Activated CD4-positive, alpha-beta T cell treated with anti-CD3 and anti-CD28 coated beads for 24 hours (primary cell): ENCODE measurements at regions not wholly inside any gene's neighbourhood (a gene's known extent, or its start where the extent isn't known, plus 50 kb on each side); places are given as distances from the start of the nearest gene placed in this dataset.

Experiments
- DNase-seq, 2 donors: peaks; one replicate each; pipeline ENCODE4 v3.0.0-alpha.2; 2020; ENCODE audit warnings: low read depth in 2 of 2

DNA sequence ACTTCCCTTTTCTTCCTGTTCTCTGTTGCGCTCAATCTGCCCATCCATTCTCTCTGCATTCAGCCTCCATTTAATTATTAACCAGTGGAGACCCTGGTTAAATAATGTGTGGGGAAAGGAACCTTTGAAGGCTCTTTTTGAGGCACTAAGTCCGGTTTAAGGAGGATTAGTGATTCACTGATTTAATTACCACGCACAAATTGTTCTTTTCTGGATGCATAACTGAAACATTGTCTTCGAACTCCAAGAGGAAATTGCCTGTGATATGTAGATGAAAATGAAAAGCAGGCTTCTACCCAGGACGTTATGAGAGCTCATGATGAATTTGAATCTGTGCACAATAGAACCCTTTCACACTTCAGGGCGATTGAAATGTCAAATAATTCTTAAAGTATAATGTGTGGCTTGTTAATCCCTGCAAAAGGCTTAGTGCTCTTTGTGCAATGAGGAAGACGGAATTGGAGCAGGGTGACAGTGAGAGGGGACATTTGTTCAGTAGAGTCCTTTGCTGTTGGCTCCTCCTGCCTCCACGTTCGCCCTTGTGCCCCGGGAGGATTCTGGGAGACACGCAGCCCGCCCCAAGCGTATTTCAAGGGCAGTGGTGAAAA, 51.1 kb upstream of the ZNF236 start:
- DNase-seq = no peak

DNA sequence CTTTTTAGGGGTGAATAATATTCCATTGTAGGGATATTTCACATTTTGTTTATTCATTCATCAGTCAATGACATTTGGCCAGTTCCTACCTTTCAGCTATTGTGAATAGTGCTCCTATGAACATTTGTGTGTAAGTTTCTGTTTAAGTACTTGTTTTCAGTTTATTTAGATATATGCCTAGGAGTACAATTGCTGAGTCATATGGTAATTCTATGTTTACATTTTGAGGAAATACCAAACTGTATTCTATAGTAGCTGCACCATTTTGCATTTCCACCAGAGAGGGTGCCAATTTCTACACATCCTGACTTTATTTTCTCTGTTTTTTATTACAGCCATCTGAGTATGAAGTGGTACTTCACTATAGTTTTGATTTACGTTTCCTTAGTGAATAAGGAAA, 54.4 kb upstream of the ZNF236 start:
- DNase-seq = no peak

DNA sequence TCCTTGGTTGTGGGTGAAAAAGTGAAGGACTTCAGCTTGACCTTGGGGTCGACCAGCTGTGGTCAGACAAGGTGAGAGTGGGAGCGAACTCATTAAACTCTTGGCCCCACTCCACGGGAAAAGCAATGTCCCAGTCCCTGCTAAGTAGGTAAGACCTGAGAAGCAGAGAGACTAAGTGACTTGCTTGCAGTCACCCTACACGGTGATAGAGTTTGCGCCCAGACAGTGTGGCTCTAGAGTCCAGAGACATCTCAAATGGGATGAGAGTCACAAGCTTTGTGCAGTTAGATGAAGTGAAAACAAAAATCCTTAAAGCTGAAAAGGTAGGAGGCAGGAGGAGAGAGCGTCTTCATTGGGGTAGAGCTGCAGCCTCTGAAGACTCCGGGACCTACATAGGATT, 55.9 kb upstream of the ZNF236 start:
- no peak for DNase-seq

DNA sequence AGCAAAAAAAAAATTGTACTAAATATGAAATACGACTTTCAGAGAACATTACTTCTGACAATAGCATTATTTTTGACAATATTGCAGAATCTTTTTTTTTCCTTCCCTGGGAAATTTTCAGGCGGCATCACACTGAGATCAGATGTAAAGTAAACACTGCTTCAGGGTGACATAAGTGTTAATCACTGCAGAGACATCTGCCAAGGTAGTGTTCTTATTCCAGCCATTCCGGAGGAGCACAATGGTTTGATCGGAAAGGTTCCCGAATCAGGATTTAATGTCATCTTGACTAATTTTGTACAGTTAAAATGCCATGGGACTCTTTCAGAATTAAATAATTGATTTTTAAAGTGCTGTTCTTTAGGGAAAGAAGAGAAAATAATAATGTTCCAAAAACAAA, 56.7 kb upstream of the ZNF236 start:
- no peak for DNase-seq

DNA sequence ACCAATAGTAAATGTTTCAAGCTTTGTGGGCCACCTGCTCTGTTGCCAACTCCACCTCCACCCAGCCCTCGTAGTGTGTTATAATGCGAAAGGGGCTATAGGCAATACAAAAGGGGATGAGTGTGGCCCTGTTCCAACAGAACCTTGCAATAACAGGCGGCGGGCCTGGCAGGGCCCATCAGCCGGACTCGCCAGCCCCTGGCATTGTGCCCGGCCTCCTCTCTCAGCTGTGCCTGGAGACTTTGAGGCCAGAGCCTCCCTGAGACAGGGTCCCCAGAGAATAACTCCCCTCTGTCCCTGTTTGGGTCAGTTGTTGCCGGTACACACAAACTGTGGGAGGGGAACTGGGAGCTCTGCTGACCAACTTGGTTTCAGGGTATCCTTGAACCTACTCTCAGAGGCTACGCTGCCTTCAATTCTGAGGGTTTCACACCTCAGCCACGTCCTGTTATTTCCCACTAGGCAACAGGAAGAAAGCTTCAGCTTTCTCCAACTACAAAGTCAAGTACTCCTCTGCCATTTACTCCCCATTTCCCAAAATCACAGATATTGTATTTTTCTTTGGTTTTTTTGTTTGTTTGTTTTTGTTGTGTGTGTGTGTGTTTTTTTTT, 58.0 kb upstream of the ZNF236 start:
- no peak for DNase-seq

DNA sequence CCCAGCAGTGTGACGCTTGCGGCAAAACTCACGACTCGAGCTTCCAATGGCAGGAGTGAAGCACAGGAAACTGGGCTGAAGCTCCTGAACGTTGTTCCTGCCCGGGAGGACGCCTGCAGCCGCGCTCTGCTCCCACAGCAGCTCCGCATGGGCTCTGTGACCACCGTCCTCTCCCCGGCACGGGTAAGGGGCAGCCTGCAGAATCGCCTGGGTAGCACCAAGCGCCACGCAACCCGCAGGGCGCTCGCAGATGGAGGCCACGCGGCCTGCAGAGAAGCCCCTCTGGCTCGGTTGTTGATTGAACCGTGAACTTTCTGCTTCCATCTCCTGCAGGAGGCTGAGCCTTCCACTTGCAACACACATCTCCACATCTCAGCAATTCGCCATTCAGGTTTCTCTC, 63.3 kb upstream of the ZNF236 start:
- no peak for DNase-seq

DNA sequence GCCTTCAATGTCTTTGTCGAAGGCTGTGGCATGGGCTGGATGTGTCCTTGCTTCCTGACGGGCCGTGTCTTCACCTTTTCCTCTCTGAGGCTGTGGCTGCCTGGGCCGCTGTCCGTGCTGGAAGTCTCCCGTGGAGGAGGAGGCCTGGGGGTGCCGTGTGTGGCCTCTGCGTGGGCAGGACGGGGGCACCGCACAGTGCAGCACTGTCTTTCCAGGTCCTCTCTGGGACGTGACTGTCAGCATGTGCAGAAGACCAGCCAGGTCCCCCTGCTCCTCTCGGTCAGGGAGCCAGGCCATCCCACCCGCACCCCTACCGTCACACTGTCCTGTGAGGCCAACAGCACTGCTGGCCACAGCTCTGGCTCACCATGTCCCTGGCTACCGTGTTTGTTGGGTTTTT, 64.4 kb upstream of the ZNF236 start:
- no peak for DNase-seq

DNA sequence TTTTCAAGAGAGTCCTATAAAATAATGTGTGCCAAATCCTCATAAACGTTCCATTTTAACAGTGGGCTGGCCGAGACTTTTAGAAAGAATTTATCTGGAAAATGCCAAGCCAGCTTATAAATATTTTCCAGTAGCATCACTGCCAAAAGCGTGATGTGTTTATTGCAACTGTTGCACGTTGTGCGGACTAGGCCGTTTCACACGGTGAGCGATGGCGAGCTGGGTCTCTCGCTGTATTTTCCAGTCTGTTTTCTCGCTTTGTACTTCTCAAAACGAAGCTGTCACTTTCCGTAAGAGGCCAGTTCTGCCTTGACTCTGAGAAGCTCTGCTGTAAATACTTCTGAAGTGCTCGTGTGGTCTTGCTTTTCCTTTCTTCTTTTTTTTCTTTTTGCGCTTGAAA, 65.0 kb upstream of the ZNF236 start:
- no peak for DNase-seq

DNA sequence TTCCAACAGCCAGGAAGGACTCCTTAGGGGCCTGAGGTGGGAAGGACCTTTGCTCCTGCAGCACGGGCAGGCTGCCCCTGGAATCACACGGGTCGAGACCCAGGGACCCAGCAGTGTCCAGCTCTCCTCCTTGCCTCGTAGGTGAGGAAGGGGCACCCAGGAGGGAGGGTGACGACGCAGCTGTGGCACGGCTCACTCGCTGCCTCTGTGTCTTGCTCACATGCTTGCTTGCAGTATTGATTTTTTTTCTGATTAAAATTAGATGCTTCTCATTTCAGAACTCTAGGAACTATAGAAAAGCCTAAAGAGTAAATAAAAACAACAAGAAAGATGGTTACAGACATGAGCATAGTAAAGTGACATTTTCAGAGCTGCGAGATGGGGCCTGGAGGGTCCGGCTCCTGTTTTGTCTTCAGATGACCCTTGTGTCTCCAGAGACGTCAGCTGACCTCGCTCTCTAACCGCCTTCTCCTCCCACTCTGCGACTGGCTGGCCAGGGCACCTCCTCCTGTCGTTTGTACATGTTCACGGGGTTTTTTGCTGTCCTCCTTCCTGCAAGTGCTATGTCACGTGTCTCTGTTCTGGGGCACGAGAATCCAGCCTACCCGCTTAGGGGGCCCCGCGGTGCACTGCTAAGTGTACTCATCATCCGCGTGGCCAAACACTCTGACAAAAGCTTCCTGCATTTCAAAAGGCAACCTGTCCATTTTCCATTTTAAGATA, 65.7 kb upstream of the ZNF236 start:
- DNase-seq = no peak

DNA sequence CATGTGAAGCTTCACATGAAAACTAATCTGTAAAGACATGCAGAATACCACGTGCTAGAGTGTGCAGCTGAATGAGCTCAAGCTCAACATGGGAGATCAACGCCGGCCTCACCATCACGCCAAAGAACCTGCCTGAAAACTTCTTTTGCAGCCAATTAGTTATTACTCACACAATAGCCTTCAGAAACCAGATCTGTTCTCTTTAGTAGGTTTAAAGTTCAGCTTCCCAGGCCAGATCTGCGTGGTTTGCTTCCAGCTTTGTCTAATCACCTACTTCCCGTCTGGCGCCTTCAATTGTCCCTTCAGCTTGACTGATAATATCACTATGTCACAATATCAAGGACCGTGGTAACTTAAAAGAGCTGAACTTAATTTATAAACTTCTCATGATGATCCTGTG, 68.0 kb upstream of the ZNF236 start:
- no peak for DNase-seq

DNA sequence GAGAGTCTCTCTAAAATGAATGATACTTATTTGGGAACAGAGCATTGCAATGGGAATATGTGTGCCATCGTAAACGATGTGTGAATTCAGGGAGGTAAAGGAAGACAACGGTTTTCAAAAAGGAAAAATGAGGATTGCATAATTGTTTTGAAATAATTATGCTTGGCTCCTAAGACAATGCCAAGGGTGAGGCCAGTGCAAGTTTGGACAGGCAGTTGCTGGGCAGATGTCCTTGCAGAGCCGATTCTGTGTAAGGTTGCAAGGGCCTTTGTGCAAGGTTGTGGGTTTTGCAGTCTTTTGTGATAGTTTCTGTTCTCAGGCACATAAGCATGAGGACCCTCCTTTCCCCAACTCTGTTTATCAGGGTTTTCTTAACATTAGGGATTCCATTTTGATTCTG, 70.0 kb upstream of the ZNF236 start:
- DNase-seq = no peak

DNA sequence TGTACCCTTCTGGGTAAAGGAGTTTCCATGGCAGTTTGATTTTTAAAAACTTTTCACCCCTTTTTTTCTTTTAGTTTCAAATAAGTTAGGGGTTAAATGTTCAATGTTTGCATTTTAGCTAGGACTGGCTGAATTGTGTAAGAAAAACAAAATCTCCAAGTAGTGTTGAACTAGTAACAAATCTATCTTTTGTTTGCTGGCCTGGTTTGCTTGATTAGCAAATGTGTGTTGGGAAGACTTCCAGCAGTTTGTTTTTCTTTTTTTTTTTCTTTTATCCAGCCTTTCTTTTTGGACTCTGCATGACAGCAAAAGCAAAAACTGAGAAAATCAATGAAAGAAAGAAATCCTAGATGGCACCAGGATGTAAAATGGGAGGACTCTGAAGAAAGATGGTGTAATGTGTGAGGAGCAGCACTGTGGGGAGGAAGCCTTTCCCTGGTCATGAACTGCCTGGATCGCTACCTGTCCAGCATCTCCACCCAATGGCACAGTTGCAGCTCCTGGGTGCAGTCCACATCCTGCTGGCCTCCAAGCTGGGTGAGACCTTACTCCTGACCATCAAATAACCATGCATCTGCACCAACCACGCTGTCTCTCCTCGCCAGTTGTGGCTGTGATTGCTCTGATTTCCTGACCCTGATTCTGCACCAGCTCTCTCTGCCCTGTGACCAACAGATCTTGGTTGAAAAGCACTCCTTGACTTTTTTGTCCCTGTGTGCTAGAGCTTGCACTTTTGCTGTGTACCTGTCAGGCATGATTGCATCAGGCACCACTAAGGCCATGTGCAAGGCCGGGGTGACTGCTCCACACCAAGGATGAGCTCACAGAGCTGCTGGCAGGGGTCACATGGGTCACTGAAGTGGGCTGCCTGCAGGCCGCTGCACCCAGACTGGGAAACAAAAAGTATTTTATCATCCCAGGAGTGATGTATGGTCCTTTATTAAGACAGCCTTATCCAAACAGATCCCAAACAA, 71.2 kb upstream of the ZNF236 start:
- no peak for DNase-seq

DNA sequence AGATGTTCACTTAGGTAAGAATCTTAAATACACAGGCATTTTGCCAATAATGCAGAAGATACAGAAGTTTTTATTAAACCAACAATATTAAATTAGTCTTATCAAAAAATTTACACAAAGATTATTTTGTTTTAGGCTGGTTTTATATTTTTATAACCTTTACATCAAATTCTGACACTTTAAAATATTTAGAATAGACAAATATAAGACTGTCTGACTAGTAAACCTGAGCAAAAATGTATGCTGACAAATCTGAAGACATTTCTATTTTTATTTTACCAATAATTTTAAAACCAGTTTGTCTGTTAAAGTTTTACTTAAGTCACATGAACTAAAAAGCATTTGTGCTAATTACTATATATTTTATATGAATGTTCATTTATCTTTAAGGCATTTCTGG, 72.1 kb upstream of the ZNF236 start:
- no peak for DNase-seq

DNA sequence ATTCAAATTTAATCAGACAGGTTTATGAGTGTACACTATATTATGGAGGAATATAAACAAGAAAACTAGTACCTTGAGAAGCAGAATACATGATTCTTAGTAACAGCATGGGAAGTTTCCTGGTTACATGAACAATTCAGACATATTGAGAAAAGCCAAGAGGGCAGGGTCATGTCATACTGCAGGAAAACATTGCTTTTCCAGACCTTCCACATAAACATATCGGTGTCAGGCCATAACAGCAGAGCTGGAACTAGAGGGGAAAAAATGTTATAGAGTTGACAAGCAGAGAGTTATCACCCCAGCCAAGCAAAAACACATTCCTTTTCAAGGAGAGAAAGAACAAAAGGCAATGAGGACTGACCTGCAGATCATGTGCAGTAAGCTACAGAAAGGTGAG, 74.7 kb upstream of the ZNF236 start:
- no peak for DNase-seq

DNA sequence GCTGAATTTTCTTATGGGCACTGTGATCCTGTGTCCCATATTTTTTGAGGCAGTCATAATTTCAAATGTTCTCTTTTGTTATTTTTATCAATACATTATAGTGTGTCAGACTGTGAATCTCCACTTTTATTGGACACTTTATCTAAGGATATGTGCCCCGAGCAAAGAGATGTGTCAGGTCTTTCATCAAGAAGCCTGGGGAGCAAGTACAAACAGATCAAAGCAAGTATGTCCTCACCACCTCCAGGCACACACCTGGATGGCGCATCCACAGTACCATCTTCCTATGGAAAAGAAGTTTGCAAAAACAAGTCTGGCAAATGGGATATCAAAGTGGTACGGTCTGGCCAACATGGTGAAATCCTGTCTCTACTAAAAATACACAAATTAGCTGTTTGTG, 81.0 kb upstream of the ZNF236 start:
- no peak for DNase-seq

DNA sequence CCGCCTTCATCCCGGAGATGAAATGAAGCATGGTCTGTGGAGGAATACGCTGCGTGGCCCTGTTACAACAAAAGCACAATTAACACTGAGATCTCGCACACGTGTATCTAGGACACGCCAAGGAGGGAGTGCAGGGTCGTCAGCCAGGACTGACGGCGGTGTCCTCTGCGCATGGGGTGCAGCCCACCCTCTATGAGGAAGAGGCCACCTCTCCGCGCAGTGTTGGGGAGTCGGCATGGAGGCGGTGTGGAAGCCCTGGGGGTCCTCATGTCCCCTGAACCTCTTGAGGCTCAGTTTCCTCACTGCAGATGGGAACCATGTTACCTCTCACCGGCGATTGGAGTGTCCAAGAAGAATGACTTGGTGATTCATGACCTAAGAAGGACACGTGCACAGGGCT, 86.0 kb upstream of the ZNF236 start:
- no peak for DNase-seq

DNA sequence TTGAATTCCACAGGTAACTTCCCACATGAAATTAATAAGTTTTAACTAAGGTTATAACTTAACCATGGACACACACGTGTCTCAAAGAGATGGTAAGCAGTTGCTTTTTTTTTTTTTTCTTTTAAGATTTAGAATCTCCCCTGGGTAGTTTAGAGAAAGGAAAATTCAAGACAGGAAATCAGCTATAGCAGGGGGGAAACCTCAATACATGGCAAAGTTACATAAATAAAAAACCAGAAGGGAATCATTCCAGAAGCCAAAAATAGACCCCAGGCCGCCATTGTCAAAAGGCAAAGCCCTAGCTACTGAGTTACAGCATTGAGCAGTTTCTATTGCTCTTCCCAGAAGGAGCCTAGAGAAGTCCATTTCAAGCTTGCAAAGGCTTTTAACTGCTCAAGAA, 91.5 kb upstream of the ZNF236 start:
- no peak for DNase-seq

DNA sequence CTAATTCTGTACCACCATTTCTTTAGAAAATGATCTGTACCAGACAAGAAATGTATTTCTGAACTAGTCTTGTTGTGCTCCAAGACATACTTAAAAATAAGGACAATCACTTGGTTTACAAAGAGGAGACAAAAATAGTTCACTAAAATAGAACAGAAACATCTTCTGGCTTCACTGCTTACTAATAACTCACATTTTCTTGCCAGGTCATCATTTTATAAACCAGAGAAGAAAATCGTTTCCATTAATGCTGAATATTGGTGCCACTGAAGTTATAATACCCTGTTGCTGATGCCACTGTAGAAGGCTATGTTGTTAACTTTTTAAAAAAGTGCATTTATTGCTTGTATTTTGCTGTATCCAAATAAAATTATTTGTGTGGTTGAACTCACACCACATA, 94.8 kb upstream of the ZNF236 start:
- DNase-seq = no peak

DNA sequence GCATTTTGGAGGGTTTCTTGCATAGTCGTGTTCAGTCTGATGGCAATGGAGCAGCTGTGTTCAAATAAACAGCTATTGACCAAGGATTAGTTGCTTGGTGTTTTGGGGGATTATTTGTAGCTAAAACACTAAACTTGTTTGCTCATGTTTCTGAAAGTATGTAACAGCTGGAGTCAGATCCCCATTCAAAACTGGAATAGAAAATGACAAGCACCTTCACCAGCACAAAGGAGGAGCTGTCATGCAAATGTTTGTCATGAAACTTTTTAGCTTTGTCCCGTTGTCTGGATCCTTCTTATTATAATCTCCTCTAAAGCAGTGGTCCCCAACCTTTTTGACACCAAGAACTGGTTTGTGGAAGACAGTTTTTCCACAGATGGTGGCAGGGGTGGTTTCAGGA, 96.9 kb upstream of the ZNF236 start:
- no peak for DNase-seq

DNA sequence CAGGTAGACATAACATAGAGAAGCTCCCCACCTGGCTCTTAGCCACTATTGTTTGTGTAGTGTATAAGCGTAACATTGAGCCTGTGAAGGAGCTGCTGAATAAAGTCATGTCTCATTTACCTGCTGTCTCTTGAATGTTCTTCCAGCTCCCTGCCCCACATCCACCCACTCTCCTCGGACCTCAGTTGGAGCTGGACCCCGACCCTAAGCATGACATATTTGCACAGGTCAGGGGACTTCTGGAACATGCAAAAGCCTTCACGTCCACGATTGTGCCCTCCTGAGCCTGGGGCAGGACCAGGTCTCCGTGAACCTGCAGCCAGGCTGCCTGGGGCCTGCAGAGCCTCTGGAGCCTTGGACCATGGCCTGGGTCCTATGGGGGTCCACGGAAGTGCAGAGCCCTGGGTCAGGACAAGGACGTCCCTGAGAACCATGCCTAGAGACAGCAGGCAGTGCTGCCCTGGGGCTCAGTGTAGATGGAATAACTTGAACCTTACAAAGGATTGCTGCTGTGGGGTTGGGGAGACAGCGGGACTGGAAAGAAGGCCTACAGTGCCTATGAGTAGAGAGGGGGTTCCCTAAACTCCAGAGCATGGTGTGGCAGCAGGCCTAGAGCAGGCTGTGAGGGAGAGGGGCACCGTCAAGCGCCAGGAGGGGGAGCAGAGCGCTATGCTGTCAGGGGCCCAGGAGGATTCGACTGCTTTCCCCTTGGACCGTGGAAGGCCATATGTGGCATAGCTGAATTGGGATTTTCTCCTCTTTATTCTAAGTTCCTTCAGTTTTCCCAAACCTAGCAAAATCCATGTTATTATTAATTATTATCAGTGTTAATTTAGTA, 99.9 kb upstream of the ZNF236 start:
- no peak for DNase-seq

DNA sequence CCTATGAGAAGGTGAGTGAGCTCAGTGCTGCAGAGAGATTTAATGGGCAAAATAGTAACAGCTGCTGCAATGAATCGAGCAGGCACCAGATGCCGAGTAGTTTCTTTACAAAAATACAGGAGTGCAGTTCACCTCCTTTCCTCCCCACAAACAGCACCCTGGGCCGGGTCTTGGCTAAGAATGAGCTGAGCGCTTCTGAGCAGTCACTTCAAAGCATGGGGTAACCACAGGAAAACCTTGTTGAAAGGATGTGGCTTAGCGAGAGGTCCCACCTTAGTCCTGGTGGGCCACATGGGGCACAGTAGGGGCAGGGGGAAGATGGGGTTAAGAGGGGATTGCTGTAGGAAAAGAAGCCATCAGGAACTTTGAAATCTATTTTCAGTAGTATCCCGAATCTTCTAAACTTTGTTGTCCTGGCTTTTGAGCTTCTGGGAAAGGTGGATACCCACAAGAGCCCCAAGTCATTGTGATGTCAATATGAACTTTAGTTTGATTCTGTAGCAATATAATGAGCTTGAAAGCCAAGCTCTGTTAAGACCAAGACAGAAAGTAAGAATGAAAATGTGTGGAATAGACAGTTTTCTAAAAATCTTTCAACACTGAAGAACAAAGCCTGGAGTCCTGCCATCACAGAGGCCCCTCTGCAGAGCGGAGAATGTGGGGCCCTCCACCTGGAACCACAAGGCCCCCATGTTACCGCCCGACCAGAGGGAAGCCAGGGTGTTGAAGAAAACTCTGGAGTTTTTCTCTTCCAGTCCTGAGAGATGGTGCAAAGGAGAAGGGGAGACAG, 101.0 kb upstream of the ZNF236 start:
- peak in 1 of 2 donors; percentile 10 for DNase-seq
